HG02870 (cell line): ENCODE measurements at regions not wholly inside any gene's neighbourhood (a gene's known extent, or its start where the extent isn't known, plus 50 kb on each side); places are given as distances from the start of the nearest gene placed in this dataset.

Experiments
- ATAC-seq: cut with Tn5 transposase; IDR thresholded peaks from one replicate; pipeline ENCODE4 v1.9.1; 2021; ENCODE audit warnings: mild to moderate bottlenecking, moderate library complexity; ENCODE audit not compliant: unreplicated experiment

DNA sequence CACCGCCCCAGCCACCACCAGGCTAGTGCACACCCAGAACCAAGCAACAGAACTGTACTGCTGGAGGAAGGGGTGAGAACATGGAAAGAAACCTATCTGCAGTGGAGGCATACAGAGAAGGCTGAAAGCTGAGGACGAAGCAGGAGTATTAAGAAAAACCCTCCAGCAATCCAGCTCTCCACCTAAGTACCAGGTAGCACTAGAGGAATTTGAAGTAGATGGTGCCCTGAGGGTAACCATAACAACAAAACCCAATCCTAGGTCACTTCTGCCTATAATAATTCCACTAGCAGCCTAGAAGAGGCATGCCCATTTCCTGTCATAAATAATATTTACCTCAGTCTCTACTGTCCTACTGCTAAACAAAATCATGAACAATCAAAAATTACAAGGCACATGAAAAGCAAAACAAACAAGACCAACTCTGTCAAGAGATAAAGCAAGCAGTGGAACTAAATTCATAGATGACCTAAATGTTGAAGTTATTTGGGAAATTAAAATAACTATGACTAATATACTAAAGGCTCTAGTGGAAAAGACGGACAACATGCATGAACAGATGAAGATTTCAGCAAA lies 51.1 kb downstream of the HYCC1 start:
- ATAC-seq, result no peak

DNA sequence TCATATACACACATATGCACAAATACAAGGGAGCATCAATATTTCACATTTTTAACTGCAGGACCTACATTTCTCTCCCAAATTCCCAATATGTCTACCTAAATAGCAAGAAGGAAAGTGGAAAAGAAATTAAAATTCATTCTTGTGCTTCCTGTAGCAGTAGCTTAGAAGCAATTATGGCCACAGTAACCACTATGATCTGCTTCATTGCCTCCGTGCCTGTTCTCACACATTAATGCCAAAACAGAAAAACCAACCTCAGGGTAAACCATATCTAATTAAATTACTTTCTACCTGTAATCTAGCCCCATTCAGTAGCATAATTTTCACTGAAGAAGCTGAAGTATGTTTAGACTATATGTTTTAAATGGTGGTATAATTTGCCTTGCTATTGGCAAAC lies 55.2 kb downstream of the HYCC1 start:
- ATAC-seq, result no peak

- no peak for ATAC-seq
These were observed 59.7 kb downstream of the HYCC1 start for GRCh38 chr7:22954251-22954650.

- no peak for ATAC-seq
These were observed 61.5 kb downstream of the HYCC1 start for GRCh38 chr7:22952306-22953015.

- ATAC-seq, result no peak
These were observed 64.0 kb downstream of the HYCC1 start for GRCh38 chr7:22949944-22950343.

DNA sequence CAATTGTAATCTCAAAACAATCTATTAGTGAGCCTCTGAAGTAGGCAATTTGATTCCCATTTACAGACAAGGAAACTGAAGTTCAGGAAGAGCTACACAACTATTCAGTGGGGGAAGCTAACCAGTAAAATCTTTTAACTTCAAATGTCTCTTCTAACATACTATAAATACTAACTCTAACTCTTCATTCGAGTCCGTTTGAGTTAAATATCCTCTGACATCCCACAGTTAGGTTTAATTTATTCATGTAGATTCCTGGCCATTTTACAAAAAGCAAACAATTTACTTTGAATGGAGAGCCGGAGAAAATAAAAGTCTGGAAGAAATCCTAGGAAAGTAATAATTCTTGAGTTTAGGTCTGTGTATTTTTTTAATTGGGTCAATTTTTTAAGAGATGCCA lies 64.7 kb downstream of the HYCC1 start:
- ATAC-seq, result no peak

GRCh38 chr7:22948770-22949169 lies 65.2 kb downstream of the HYCC1 start:
- no peak for ATAC-seq

DNA sequence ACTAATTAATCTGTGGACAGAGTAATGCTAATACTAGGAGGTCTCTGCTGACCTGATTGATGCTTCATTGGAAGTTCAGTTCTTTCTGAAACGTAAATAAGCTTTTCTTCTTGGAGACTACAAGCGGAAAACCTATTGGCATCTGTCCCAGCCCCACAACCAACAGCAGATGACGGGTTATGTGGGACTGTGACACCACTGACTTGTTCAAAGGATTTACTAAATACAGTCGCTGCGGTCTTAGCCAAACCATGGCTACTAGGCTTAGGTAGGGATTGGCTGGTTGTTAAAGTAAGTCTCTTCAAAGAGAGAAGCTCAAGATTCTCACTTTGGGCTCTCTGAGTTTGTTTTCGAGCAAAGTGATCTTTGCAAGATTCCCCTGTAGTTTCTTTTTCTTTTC lies 68.3 kb downstream of the HYCC1 start:
- no peak for ATAC-seq

- no peak for ATAC-seq
These were observed 69.4 kb downstream of the HYCC1 start for GRCh38 chr7:22944510-22944909.

DNA sequence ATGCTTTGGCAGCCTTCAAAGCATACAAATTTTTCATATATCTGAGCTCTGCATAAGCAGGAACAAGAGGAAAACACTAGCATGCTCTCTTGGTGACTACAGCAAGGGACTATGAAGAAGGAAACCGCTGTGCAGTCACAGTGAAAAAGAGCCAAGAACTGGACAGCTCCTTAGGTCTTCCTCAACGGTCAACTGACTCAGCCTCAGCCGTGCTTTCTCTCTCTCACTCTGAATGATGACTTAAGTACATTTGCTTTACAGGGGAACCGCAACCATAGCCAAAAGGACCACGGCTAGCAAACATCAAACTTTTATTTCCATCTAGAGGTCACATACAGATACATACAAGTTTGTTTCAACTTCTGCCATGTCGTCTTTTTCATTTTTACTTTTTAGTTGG lies 69.9 kb downstream of the HYCC1 start:
- no peak for ATAC-seq

- no peak for ATAC-seq
These were observed 71.7 kb downstream of the HYCC1 start for GRCh38 chr7:22942191-22942590.

GRCh38 chr7:22939842-22940241 lies 74.1 kb downstream of the HYCC1 start:
- no peak for ATAC-seq

DNA sequence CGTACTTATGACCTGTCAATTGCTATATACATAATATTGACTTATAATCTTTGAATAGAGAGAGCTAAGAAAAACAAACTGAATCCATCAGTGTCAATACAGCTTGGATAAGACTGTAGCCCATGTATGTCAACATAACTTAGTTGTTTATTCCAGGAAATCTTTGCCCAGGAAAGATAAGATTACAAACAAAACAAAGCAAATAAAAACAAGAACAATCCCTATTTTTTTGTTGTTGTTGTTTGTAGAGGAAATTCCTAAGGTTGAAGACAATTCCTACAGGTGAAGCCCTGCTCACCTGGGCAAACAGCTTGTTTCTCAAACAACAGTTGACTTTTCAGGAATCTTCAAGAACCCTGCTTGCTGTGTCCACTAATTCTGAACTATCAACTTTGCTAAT lies 76.0 kb downstream of the HYCC1 start:
- ATAC-seq, result no peak

GRCh38 chr7:22936246-22936645 lies 77.7 kb downstream of the HYCC1 start:
- no peak for ATAC-seq

DNA sequence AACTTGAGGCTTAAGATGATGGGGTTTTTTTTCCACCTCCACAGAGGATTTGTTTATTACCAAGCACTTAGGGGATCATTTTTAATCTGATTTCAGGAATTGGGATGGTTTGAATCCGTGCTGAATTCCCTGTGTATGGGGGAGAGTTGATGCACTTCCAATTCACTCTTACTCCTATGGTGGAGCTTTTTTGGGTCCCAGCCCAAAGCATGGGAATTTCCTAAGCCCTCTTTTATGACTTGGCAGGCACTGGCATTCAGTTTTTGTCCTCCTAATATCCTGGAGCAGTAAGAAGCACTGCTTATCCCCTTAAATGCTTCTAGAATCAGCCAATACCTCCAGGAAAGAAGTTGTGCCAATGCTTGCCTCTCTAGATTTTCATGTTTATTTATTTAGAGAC lies 78.7 kb downstream of the HYCC1 start:
- no peak for ATAC-seq

GRCh38 chr7:22934473-22935065 lies 79.4 kb downstream of the HYCC1 start:
- ATAC-seq, result no peak

DNA sequence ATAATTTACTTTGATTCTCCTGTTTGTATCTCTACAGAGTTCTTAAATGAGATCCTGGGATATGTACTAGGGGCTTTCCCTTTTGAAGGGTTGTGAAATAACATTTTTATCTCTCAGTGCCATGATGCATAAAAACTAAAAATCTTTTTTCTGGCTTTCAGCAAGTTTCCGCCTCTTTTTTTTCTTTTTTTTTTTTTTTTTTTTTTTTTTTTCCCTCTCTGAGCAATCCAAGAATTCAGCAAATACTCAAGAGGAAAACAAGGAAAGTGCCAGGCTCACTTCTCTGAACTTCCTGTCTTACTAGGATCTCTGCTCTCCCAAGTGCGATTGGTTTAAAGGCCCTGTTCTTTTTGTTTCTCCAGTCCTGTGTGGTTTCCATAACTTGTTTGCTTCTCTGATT lies 79.9 kb downstream of the HYCC1 start:
- ATAC-seq, result no peak

- ATAC-seq, result no peak
These were observed 81.0 kb downstream of the HYCC1 start for GRCh38 chr7:22932896-22933295.

- no peak for ATAC-seq
These were observed 82.9 kb downstream of the HYCC1 start for GRCh38 chr7:22931011-22931410.

- ATAC-seq, result no peak
These were observed 91.6 kb downstream of the HYCC1 start for GRCh38 chr7:22922307-22922706.

GRCh38 chr7:22921386-22922086 lies 92.4 kb downstream of the HYCC1 start:
- ATAC-seq, result no peak

- ATAC-seq, result no peak
These were observed 93.3 kb downstream of the HYCC1 start for GRCh38 chr7:22920672-22921071.
